Mesendoderm (in vitro differentiated cells): ENCODE measurements at regions not wholly inside any gene's neighbourhood (a gene's known extent, or its start where the extent isn't known, plus 50 kb on each side); places are given as distances from the start of the nearest gene placed in this dataset.

Experiments
- DNase-seq: peaks from one replicate; pipeline ENCODE4 v3.0.0; 2013
- H2AK5ac ChIP-seq: 2 replicates; pipeline ENCODE4 v1.6.1; 2013; ENCODE audit warnings: low read length, inconsistent platforms
- H2BK120ac ChIP-seq: 2 replicates; pipeline ENCODE4 v1.6.1; 2013; ENCODE audit warnings: low read depth, mild to moderate bottlenecking, low read length, moderate library complexity, mixed read lengths
- H2BK15ac ChIP-seq: replicated peaks from 2 replicates; pipeline ENCODE4 v1.6.1; 2013; ENCODE audit warnings: low read depth, mild to moderate bottlenecking, moderate library complexity
- H2BK5ac ChIP-seq: 2 replicates; pipeline ENCODE4 v1.6.1; 2013; ENCODE audit warnings: low read length, inconsistent platforms
- H3K18ac ChIP-seq: 2 replicates; pipeline ENCODE4 v1.6.1; 2013; ENCODE audit warnings: mild to moderate bottlenecking, low read length, mixed read lengths
- H3K23ac ChIP-seq: one replicate; pipeline ENCODE4 v1.6.1; 2013; ENCODE audit warnings: low read length
- H3K27ac ChIP-seq: 2 replicates; pipeline ENCODE4 v1.5.1; 2013; ENCODE audit warnings: low read depth, mild to moderate bottlenecking, inconsistent platforms, low read length, moderate library complexity
- H3K27me3 ChIP-seq: 2 replicates; pipeline ENCODE4 v1.6.1; 2013; ENCODE audit warnings: low read length, control low read depth, mild to moderate bottlenecking, inconsistent platforms; ENCODE audit not compliant: insufficient read depth, poor library complexity
- H3K36me3 ChIP-seq: 2 replicates; pipeline ENCODE4 v1.6.1; 2013; ENCODE audit warnings: low read length, inconsistent platforms; ENCODE audit not compliant: control insufficient read depth, insufficient read depth
- H3K4ac ChIP-seq: one replicate; pipeline ENCODE4 v1.6.1; 2013; ENCODE audit warnings: low read depth, mild to moderate bottlenecking, low read length, moderate library complexity
- H3K4me1 ChIP-seq: 2 replicates; pipeline ENCODE4 v1.6.1; 2013; ENCODE audit warnings: low read depth, low read length, inconsistent platforms; ENCODE audit not compliant: control insufficient read depth
- H3K4me2 ChIP-seq: 2 replicates; pipeline ENCODE4 v1.6.1; 2013; ENCODE audit warnings: low read length
- H3K4me3 ChIP-seq: 2 replicates; pipeline ENCODE4 v1.5.1; 2013; ENCODE audit warnings: mild to moderate bottlenecking, low read length
- H3K56ac ChIP-seq: one replicate; pipeline ENCODE4 v1.6.1; 2013; ENCODE audit warnings: low read length
- H3K79me1 ChIP-seq: 2 replicates; pipeline ENCODE4 v1.6.1; 2013; ENCODE audit warnings: low read length, inconsistent platforms
- H3K79me2 ChIP-seq: 2 replicates; pipeline ENCODE4 v1.6.1; 2013; ENCODE audit warnings: mild to moderate bottlenecking, low read length; ENCODE audit not compliant: control insufficient read depth, insufficient read depth
- H3K9ac ChIP-seq: 2 replicates; pipeline ENCODE4 v1.6.1; 2013; ENCODE audit warnings: low read length, inconsistent platforms
- H4K5ac ChIP-seq: one replicate; pipeline ENCODE4 v1.6.1; 2013; ENCODE audit warnings: low read length
- H4K8ac ChIP-seq: one replicate; pipeline ENCODE4 v1.6.1; 2013; ENCODE audit warnings: low read depth, mild to moderate bottlenecking, control low read depth, low read length, moderate library complexity
- WGBS: extraction: QIAGEN DNeasy Blood & Tissue Kit; methylation state at CpG from one replicate; pipeline ENCODE4 v1.1.7; 2013; ENCODE audit warnings: low lambda C conversion rate, missing lambda C conversion rate; ENCODE audit not compliant: insufficient coverage; ENCODE audit errors: extremely low coverage; 5-methylcytosine and 5-hydroxymethylcytosine counted together

DNA sequence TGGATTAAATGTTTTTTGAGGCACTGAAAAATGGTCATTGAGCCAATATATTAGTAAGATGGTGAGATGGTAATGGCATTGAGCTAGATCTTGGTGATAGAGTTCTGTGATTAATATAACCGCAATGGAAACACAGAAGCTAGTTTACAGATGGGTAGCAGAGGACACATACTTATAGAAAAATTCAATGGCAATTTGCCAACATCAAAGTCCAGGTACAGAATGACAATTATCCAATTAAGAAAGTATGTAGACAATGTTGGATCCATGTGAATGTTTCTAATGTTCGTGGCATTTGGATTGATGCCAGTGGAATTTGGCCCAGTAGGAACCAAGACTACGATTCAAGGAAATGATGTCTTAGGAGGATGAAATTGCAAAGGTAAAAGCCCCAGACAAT lies 187.8 kb downstream of the GNAT3 start:
- no peak overlapping the region for H3K4me2 ChIP-seq
- H3K36me3 ChIP-seq: no peaks in the 10 kb centered on the region
- H2BK15ac ChIP-seq: no peak overlapping the region
- H3K9ac ChIP-seq: no peak overlapping the region
- no peak overlapping the region for H3K56ac ChIP-seq
- H4K5ac ChIP-seq: no peak overlapping the region
- H3K27me3 ChIP-seq: no peaks in the 10 kb centered on the region
- H3K4me1 ChIP-seq: no peaks in the 10 kb centered on the region
- H3K4me3 ChIP-seq: no peak overlapping the region
- no peak overlapping the region for H2BK120ac ChIP-seq
- no peak overlapping the region for H3K18ac ChIP-seq
- no peak overlapping the region for H4K8ac ChIP-seq
- WGBS: no CpG with 5 or more reads among the region's 3 CpGs
- no peak overlapping the region for H3K27ac ChIP-seq
- DNase-seq: no peak
- no peaks in the 10 kb centered on the region for H3K79me1 ChIP-seq
- H3K4ac ChIP-seq: no peak overlapping the region
- no peaks in the 10 kb centered on the region for H3K79me2 ChIP-seq
- H2AK5ac ChIP-seq: no peak overlapping the region
- no peak overlapping the region for H3K23ac ChIP-seq
- no peak overlapping the region for H2BK5ac ChIP-seq

DNA sequence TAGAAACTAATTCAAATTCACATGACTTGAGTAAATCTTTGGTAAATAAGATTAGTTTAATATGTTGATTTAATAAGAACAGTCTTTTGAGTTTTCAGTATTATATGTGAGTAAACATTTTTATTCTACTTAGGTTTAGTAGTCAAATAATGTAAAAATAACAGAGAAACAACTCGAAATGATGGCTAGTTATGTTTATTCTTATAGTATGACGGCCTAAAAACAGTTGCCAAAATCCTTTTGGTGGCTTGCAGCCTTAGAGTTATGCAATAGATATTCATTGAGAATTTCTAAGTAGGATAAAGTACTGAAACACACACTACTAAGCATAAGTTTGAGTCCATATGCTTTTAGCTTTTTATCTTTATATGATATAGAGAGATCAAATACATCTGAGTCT lies 184.8 kb downstream of the GNAI1 start:
- H3K56ac ChIP-seq: no peak overlapping the region
- no peaks in the 10 kb centered on the region for H3K79me1 ChIP-seq
- no peak overlapping the region for H4K8ac ChIP-seq
- no CpG with 5 or more reads among the region's 2 CpGs for WGBS
- H3K4ac ChIP-seq: no peak overlapping the region
- H3K27ac ChIP-seq: no peak overlapping the region
- H2BK15ac ChIP-seq: no peak overlapping the region
- H3K4me3 ChIP-seq: no peak overlapping the region
- H2AK5ac ChIP-seq: no peak overlapping the region
- peaks cover 5% of the 10 kb centered on the region for H3K4me1 ChIP-seq
- no peak for DNase-seq
- H3K4me2 ChIP-seq: no peak overlapping the region
- H3K18ac ChIP-seq: no peak overlapping the region
- H3K27me3 ChIP-seq: no peaks in the 10 kb centered on the region
- H2BK5ac ChIP-seq: no peak overlapping the region
- no peaks in the 10 kb centered on the region for H3K36me3 ChIP-seq
- H2BK120ac ChIP-seq: no peak overlapping the region
- no peak overlapping the region for H3K9ac ChIP-seq
- H3K23ac ChIP-seq: no peak overlapping the region
- no peaks in the 10 kb centered on the region for H3K79me2 ChIP-seq
- no peak overlapping the region for H4K5ac ChIP-seq

DNA sequence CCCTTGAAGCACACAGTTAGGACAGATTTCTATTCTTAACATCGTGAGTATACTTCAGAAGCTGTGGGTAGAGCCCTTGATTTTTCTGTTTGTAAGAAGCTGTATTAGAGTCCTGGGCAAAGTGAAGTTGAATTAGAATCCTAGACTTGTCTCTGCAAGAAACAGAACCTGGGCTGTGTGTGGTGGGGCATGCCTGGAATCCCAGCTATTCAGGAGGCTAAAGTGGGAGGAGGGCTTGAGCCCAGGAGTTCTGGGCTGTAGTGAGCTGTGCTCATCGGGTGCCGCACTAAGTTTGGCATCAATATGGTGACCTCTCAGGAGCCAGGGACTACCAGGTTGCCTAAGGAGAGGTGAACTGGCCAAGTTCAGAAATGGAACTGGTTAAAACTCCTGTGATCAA lies 183.4 kb downstream of the GNAI1 start:
- H3K27ac ChIP-seq: peak overlapping the region; percentile 7
- no peaks in the 10 kb centered on the region for H3K36me3 ChIP-seq
- H3K4ac ChIP-seq: no peak overlapping the region
- no peak overlapping the region for H4K8ac ChIP-seq
- H3K23ac ChIP-seq: no peak overlapping the region
- H3K4me3 ChIP-seq: no peak overlapping the region
- peak overlapping the region; percentile 57 for H2BK5ac ChIP-seq
- no peak overlapping the region for H3K4me2 ChIP-seq
- peak overlapping the region; percentile 10 for H2AK5ac ChIP-seq
- no peak overlapping the region for H4K5ac ChIP-seq
- no peaks in the 10 kb centered on the region for H3K27me3 ChIP-seq
- H2BK15ac ChIP-seq: no peak overlapping the region
- H3K18ac ChIP-seq: peak overlapping the region; percentile 10
- peak overlapping the region; percentile 57 for H3K56ac ChIP-seq
- H3K9ac ChIP-seq: no peak overlapping the region
- no peak overlapping the region for H2BK120ac ChIP-seq
- no peaks in the 10 kb centered on the region for H3K79me1 ChIP-seq
- no CpG with 5 or more reads among the region's 3 CpGs for WGBS
- peaks cover 7% of the 10 kb centered on the region for H3K4me1 ChIP-seq
- peak; percentile 82 for DNase-seq
- H3K79me2 ChIP-seq: no peaks in the 10 kb centered on the region

DNA sequence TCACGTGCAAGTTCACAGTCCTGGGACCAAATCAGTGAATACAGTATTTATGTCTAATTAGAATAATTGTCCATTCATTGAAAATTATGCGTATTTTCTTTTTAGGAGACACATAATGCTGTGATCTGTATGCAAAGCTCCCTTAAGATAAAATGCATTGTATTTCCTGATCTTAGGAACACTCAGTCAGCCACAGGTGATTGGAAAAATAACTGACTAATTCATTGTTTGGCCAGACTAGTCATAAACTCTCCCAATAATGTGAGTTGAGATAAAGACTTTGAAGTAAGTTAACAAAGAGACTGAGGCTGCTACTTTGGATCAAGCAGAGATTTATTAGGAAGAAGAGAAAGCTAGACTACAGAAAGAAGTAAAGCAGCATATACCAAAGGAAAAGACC lies 182.2 kb downstream of the GNAI1 start:
- Histone ChIP-seq H2AK5ac (no peak overlapping the region), H4K5ac (no peak overlapping the region), H2BK15ac (no peak overlapping the region), H3K27me3 (no peaks in the 10 kb centered on the region), H3K23ac (no peak overlapping the region), H3K79me2 (no peaks in the 10 kb centered on the region), H3K18ac (no peak overlapping the region), H3K79me1 (no peaks in the 10 kb centered on the region), H3K9ac (no peak overlapping the region), H2BK5ac (no peak overlapping the region), H3K27ac (no peak overlapping the region), H3K4me2 (no peak overlapping the region), H3K4ac (no peak overlapping the region), H3K4me3 (no peak overlapping the region), H3K36me3 (no peaks in the 10 kb centered on the region), H3K4me1 (peaks cover 12% of the 10 kb centered on the region), H2BK120ac (no peak overlapping the region), H4K8ac (no peak overlapping the region), H3K56ac (no peak overlapping the region)
- DNase-seq: peak; percentile 25
- no CpG with 5 or more reads among the region's 2 CpGs for WGBS

DNA sequence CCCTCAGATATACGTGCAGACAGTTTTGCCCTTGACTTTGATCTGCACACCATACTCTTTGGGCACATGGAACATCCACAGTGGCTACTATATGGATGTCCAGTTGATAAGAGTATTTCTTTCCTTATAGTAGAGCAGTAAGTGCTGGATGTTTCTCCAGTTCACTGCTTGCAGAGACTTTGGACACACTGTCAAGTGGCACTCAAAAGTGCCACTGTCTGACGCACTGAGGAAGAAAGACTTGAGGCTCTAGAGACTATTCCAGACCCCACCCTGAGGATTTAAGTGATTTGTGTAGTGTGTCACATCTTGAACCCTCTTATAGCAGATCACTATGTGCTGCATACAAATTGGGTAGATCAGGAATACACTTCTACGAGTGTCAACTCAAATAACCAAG lies 179.1 kb downstream of the GNAI1 start:
- WGBS: no CpG with 5 or more reads among the region's 3 CpGs
- H2BK15ac ChIP-seq: peak overlapping the region; percentile 57
- peak overlapping the region; percentile 82 for H2BK120ac ChIP-seq
- peak overlapping the region; percentile 92 for H3K18ac ChIP-seq
- DNase-seq: no peak
- H3K27ac ChIP-seq: no peak overlapping the region
- peak overlapping the region; percentile 57 for H2AK5ac ChIP-seq
- no peaks in the 10 kb centered on the region for H3K79me2 ChIP-seq
- peak overlapping the region; percentile 81 for H3K4ac ChIP-seq
- no peak overlapping the region for H3K9ac ChIP-seq
- no peaks in the 10 kb centered on the region for H3K27me3 ChIP-seq
- peaks cover 12% of the 10 kb centered on the region for H3K4me1 ChIP-seq
- H3K79me1 ChIP-seq: no peaks in the 10 kb centered on the region
- H4K8ac ChIP-seq: no peak overlapping the region
- H3K36me3 ChIP-seq: no peaks in the 10 kb centered on the region
- H3K23ac ChIP-seq: no peak overlapping the region
- H3K4me3 ChIP-seq: no peak overlapping the region
- peak overlapping the region; percentile 95 for H2BK5ac ChIP-seq
- peak overlapping the region; percentile 82 for H4K5ac ChIP-seq
- no peak overlapping the region for H3K4me2 ChIP-seq
- H3K56ac ChIP-seq: peak overlapping the region; percentile 57

DNA sequence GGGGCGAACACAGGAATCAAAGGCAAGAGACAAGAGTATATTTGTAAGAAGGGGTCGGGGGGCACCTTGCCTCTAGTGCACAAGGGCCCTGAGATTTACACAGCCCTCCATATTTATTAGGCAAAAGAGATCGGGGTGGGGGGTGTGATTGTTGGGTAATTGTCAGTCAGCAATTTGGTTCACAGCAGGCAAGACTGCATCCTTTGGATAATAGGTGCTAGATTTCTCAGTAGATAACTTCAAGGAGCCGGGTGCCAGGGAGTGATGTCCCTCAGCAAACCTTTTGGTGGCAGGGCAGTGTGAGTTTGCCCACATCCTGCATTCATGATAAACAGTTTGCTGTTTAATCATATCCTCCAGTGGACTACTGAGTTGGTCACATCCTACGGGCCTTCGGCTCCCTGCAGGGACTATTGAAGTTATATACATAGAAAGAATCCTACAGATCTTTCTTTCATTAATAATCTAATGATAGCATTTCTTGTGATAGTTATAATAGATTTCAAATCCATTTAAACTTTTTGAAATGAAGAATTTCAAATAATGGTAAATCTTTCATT lies 178.5 kb downstream of the GNAI1 start:
- Histone ChIP-seq H4K5ac (no peak overlapping the region), H3K9ac (no peak overlapping the region), H3K79me1 (no peaks in the 10 kb centered on the region), H2BK15ac (no peak overlapping the region), H2AK5ac (no peak overlapping the region), H3K27me3 (no peaks in the 10 kb centered on the region), H3K27ac (no peak overlapping the region), H3K4ac (no peak overlapping the region), H2BK120ac (peak overlapping the region; percentile 89), H3K4me2 (no peak overlapping the region), H3K56ac (no peak overlapping the region), H2BK5ac (peak overlapping the region; percentile 81), H3K4me3 (no peak overlapping the region), H3K36me3 (no peaks in the 10 kb centered on the region), H3K4me1 (peaks cover 10% of the 10 kb centered on the region), H3K23ac (no peak overlapping the region), H4K8ac (no peak overlapping the region), H3K18ac (no peak overlapping the region), H3K79me2 (no peaks in the 10 kb centered on the region)
- DNase-seq: peak; percentile 88
- WGBS: no CpG with 5 or more reads among the region's 6 CpGs
